ENCODE measurements at regions not wholly inside any gene's neighbourhood (a gene's known extent, or its start where the extent isn't known, plus 50 kb on each side); places are given as distances from the start of the nearest gene placed in this dataset.

DNA sequence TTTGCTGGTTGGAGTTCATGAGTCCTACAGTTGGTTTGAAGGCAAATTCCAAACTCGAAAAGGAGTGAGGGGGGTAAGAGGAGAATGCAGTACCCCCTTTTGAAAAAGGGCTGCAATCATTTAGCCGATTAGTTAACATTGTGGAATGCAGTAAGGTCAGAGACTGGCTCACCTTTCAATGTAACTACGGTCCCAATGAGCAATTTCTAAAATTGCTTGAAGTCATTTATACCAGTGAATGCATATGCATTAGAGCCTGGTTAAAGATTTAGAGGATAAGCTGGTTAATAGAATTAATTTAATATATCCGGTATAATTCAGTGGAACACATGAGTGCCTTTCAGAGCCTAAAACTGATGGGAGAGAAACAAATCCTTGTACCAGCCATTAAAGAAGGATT lies 172.6 kb upstream of the PAPPA start:
- Histone ChIP-seq H3K9me3 (ENCODE audit: low read depth) (no peaks in the 10 kb centered on the region), H3K9me2 (ENCODE audit: insufficient read depth) (no peaks in the 10 kb centered on the region), H3K9ac (no peak overlapping the region), H3F3A (ENCODE audit: insufficient read depth) (0 out of 2 replicates have a peak, but pooled peaks cover 3% of the 10 kb centered on the region), H3K4me3 (no peak overlapping the region), H3K4me2 (ENCODE audit: unreplicated experiment) (no peak overlapping the region), H3K36me3 (ENCODE audit: low read depth) (no peaks in the 10 kb centered on the region), H3K4me1 (ENCODE audit: insufficient read depth) (no peaks in the 10 kb centered on the region), H3K79me2 (ENCODE audit: insufficient read depth) (no peaks in the 10 kb centered on the region), H3K27me3 (replicated peaks; ENCODE audit: insufficient read depth) (no peaks in the 10 kb centered on the region), H3K27ac (no peak overlapping the region), H4K20me1 (ENCODE audit: insufficient read depth) (no peaks in the 10 kb centered on the region), H2AFZ (no peak overlapping the region)
- no peak for TF ChIP-seq EZH2phosphoT487 (IDR thresholded peaks at IDR 0.05; ENCODE audit: insufficient read depth, low read depth)
- TF ChIP-seq EZH2 (IDR thresholded peaks at IDR 0.05; ENCODE audit: insufficient read depth, poor library complexity, severe bottlenecking): no peak
- 89 to 92% methylated on average over 4 of the region's 4 CpGs for WGBS, 2 experiments (ENCODE audit: low coverage in 1 of 2, low lambda C conversion rate in 2 of 2, missing lambda C conversion rate in 2 of 2)
- in situ Hi-C loops (cut with MboI): no loop called here
- DNase-seq: no peak

DNA sequence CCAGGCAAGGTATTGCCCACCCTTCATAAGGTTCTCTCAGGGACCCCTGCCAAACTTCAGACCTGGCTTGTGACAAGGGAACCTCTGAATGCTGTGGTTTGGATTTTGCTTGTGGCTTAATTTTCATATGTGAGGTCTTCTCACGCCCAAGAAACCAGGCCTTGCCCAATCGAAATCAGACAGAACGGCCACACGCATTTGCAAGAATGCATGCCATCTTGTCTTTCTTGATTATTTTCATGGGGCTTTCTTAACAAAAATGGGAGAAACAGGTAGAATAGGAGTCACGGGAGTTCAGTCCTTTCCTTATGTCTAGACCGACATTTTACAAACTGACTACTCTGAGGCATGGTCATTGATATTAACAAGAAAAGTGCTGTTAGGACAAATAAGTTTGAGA lies 170.2 kb upstream of the PAPPA start:
- H3K9me2 ChIP-seq (ENCODE audit: insufficient read depth): no peaks in the 10 kb centered on the region
- H3F3A ChIP-seq (ENCODE audit: insufficient read depth): 0 out of 2 replicates have a peak, but pooled peaks cover 3% of the 10 kb centered on the region
- H3K79me2 ChIP-seq (ENCODE audit: insufficient read depth): no peaks in the 10 kb centered on the region
- H4K20me1 ChIP-seq (ENCODE audit: insufficient read depth): no peaks in the 10 kb centered on the region
- H3K27me3 ChIP-seq (replicated peaks; ENCODE audit: insufficient read depth): no peaks in the 10 kb centered on the region
- in situ Hi-C loops (cut with MboI): no loop called here
- H3K4me1 ChIP-seq (ENCODE audit: insufficient read depth): no peaks in the 10 kb centered on the region
- no peaks in the 10 kb centered on the region for H3K36me3 ChIP-seq (ENCODE audit: low read depth)
- no peak overlapping the region for H3K9ac ChIP-seq
- WGBS, 2 experiments (ENCODE audit: low coverage in 1 of 2, low lambda C conversion rate in 2 of 2, missing lambda C conversion rate in 2 of 2): 95% methylated on average over 6 of the region's 6 CpGs
- H2AFZ ChIP-seq: no peak overlapping the region
- H3K27ac ChIP-seq: no peak overlapping the region
- no peak for TF ChIP-seq EZH2phosphoT487 (IDR thresholded peaks at IDR 0.05; ENCODE audit: insufficient read depth, low read depth)
- no peak for TF ChIP-seq EZH2 (IDR thresholded peaks at IDR 0.05; ENCODE audit: insufficient read depth, poor library complexity, severe bottlenecking)
- H3K4me3 ChIP-seq: no peak overlapping the region
- no peak overlapping the region for H3K4me2 ChIP-seq (ENCODE audit: unreplicated experiment)
- no peaks in the 10 kb centered on the region for H3K9me3 ChIP-seq (ENCODE audit: low read depth)
- no peak for DNase-seq

DNA sequence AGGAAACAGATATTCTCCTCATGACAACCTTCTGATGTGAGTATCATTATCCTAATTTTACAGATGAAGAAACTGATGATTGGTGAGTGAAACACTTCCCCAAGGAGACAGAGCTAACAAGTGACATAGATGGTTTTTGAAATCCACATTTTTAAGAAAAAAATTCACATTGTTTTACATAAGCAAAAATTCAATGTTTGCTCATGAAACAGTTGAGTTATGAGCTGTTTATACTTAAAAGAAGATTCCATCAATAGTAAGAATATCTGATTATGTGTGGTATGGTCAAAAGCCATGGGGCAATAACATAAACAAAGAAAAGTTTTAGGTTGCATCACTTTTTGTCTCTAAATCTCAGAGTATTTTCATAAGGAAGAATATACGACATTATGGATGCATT lies 167.9 kb upstream of the PAPPA start:
- Histone ChIP-seq H3K4me2 (ENCODE audit: unreplicated experiment) (no peak overlapping the region), H3K4me1 (ENCODE audit: insufficient read depth) (peaks cover 7% of the 10 kb centered on the region), H3K4me3 (no peak overlapping the region), H3K27ac (no peak overlapping the region), H3K9ac (no peak overlapping the region), H3F3A (ENCODE audit: insufficient read depth) (peaks cover 3% of the 10 kb centered on the region; the same call in 1 of the 2 replicates), H3K9me2 (ENCODE audit: insufficient read depth) (no peaks in the 10 kb centered on the region), H3K9me3 (ENCODE audit: low read depth) (no peaks in the 10 kb centered on the region), H3K27me3 (replicated peaks; ENCODE audit: insufficient read depth) (no peaks in the 10 kb centered on the region), H3K79me2 (ENCODE audit: insufficient read depth) (no peaks in the 10 kb centered on the region), H2AFZ (no peak overlapping the region), H3K36me3 (ENCODE audit: low read depth) (no peaks in the 10 kb centered on the region), H4K20me1 (ENCODE audit: insufficient read depth) (no peaks in the 10 kb centered on the region)
- no peak for DNase-seq
- TF ChIP-seq EZH2phosphoT487 (IDR thresholded peaks at IDR 0.05; ENCODE audit: insufficient read depth, low read depth) (no peak), EZH2 (IDR thresholded peaks at IDR 0.05; ENCODE audit: insufficient read depth, poor library complexity, severe bottlenecking) (no peak)
- in situ Hi-C loops (cut with MboI): no loop called here
- 83 to 96% methylated on average over 1 of the region's 1 CpG for WGBS, 2 experiments (ENCODE audit: low coverage in 1 of 2, low lambda C conversion rate in 2 of 2, missing lambda C conversion rate in 2 of 2)

DNA sequence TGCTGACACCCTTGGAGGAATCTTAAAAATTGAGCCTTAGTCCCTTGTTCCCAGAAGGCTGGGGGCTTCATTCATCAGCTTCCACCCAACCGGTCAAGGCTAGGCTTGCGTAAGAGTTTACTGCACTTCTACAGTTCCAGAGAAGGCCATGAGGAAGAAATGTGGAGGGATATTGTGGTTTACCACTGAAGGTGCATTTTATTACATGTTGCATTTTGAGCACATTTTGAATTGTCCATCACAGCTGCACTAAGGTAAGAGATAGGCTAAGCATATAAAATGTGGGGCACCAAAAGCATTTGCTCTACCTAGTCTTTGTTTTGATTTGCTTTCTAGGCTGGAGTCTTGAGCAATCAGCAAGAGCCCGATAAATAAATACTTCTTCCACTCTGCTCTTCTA lies 167.1 kb upstream of the PAPPA start:
- Histone ChIP-seq H3K9me2 (ENCODE audit: insufficient read depth) (no peaks in the 10 kb centered on the region), H3K4me2 (ENCODE audit: unreplicated experiment) (no peak overlapping the region), H3K9ac (no peak overlapping the region), H2AFZ (no peak overlapping the region), H3K4me1 (ENCODE audit: insufficient read depth) (peaks cover 7% of the 10 kb centered on the region), H3K79me2 (ENCODE audit: insufficient read depth) (no peaks in the 10 kb centered on the region), H3K4me3 (no peak overlapping the region), H3K9me3 (ENCODE audit: low read depth) (no peaks in the 10 kb centered on the region), H4K20me1 (ENCODE audit: insufficient read depth) (no peaks in the 10 kb centered on the region), H3F3A (ENCODE audit: insufficient read depth) (peaks cover 3% of the 10 kb centered on the region; the same call in 1 of the 2 replicates), H3K36me3 (ENCODE audit: low read depth) (no peaks in the 10 kb centered on the region), H3K27ac (no peak overlapping the region), H3K27me3 (replicated peaks; ENCODE audit: insufficient read depth) (no peaks in the 10 kb centered on the region)
- TF ChIP-seq EZH2 (IDR thresholded peaks at IDR 0.05; ENCODE audit: insufficient read depth, poor library complexity, severe bottlenecking) (no peak), EZH2phosphoT487 (IDR thresholded peaks at IDR 0.05; ENCODE audit: insufficient read depth, low read depth) (no peak)
- 80 to 92% methylated on average over 3 of the region's 3 CpGs for WGBS, 2 experiments (ENCODE audit: low coverage in 1 of 2, low lambda C conversion rate in 2 of 2, missing lambda C conversion rate in 2 of 2)
- in situ Hi-C loops (cut with MboI): no loop called here
- no peak for DNase-seq

DNA sequence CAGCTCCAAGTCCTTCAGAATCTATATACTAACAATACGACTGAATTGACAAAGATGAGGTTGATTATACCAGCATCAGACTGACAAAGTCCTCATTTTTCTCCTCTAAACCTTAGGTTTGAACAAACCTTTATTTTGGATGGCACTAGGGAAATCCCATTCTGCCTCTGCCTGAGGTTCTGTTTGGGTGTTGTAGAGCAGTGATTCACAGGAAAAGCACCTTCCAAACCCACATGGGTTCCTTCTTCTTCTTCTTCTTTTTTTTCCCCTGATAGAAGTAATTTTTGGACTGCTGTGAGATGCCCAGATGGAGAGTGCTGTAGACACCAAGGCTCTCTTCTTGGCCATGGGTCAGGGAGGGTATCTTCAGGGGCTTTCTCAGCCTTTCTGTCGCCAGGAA lies 164.9 kb upstream of the PAPPA start:
- no peak overlapping the region for H2AFZ ChIP-seq
- peak; percentile 40 for DNase-seq

More for the DNA sequence above, 164.9 kb upstream of the PAPPA start:
- TF ChIP-seq EZH2phosphoT487 (IDR thresholded peaks at IDR 0.05; ENCODE audit: insufficient read depth, low read depth) (no peak), EZH2 (IDR thresholded peaks at IDR 0.05; ENCODE audit: insufficient read depth, poor library complexity, severe bottlenecking) (no peak)
- peaks cover 3% of the 10 kb centered on the region; the same call in 1 of the 2 replicates for H3F3A ChIP-seq (ENCODE audit: insufficient read depth)
- H3K9ac ChIP-seq: no peak overlapping the region
- in situ Hi-C loops (cut with MboI): no loop called here
- no peaks in the 10 kb centered on the region for H3K9me2 ChIP-seq (ENCODE audit: insufficient read depth)
- H3K4me3 ChIP-seq: no peak overlapping the region
- no peaks in the 10 kb centered on the region for H3K79me2 ChIP-seq (ENCODE audit: insufficient read depth)
- peaks cover 17% of the 10 kb centered on the region for H3K4me1 ChIP-seq (ENCODE audit: insufficient read depth)
- no peaks in the 10 kb centered on the region for H3K9me3 ChIP-seq (ENCODE audit: low read depth)
- H3K27ac ChIP-seq: no peak overlapping the region
- WGBS, 2 experiments (ENCODE audit: low coverage in 1 of 2, low lambda C conversion rate in 2 of 2, missing lambda C conversion rate in 2 of 2): 96 to 100% methylated on average over 2 of the region's 2 CpGs
- H3K36me3 ChIP-seq (ENCODE audit: low read depth): no peaks in the 10 kb centered on the region
- H3K4me2 ChIP-seq (ENCODE audit: unreplicated experiment): no peak overlapping the region
- H4K20me1 ChIP-seq (ENCODE audit: insufficient read depth): no peaks in the 10 kb centered on the region
- H3K27me3 ChIP-seq (replicated peaks; ENCODE audit: insufficient read depth): no peaks in the 10 kb centered on the region
